AG04449 (cell line): ENCODE measurements at regions not wholly inside any gene's neighbourhood (a gene's known extent, or its start where the extent isn't known, plus 50 kb on each side); places are given as distances from the start of the nearest gene placed in this dataset.

Source experiments
- CTCF ChIA-PET: fragments of 350-600 bp; formaldehyde crosslinking; extraction: SDS; loops from one replicate; lab custom pipeline; 2021; ENCODE audit warnings: antibody characterized with exemption; lab: Yijun Ruan, JAX
- POLR2A ChIA-PET: fragments of 400-600, 350-600 bp; formaldehyde crosslinking; extraction: SDS; loops from one replicate; lab custom pipeline; 2020; ENCODE audit warnings: antibody characterized with exemption, inconsistent platforms; lab: Yijun Ruan, JAX
- DNase-seq: peaks from one replicate; pipeline ENCODE4 v3.0.0-alpha.2; 2010; ENCODE audit warnings: low read depth, low spot score
- H3K4me3 ChIP-seq: 2 replicates; pipeline ENCODE4 v1.5.1; 2011; ENCODE audit warnings: low read depth, mild to moderate bottlenecking, control low read depth, low read length
- TF ChIP-seq, protein P1 (sequence below): IDR thresholded peaks from one replicate; pipeline ENCODE4 v1.5.1; 2011; ENCODE audit warnings: mild to moderate bottlenecking, moderate library complexity, low read length, control low read depth, inconsistent platforms; ENCODE audit not compliant: insufficient read depth; ENCODE audit errors: missing control alignments

DNA sequence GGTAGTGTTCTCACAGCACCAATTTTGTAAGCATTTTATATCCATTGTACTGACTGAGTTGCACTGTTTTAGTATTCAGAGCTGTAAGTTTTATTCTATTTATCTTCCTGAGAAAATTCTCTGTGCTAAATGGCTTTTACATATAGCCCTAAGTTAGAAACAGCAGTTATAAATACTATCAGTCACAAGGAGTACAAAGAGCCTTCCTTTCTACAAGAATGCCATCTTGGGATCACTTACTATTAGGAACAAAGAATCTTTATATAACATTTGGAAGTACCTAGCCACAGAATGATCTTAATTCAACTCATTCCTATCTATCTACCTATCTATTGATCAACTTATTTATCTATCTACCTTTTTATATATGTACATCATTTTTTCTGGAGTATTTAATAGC lies 423.9 kb upstream of the RGS18 start:
- DNase-seq, result no peak
- ChIA-PET POLR2A (no interaction called here), CTCF (no interaction called here)
- TF ChIP-seq, protein P1, sequence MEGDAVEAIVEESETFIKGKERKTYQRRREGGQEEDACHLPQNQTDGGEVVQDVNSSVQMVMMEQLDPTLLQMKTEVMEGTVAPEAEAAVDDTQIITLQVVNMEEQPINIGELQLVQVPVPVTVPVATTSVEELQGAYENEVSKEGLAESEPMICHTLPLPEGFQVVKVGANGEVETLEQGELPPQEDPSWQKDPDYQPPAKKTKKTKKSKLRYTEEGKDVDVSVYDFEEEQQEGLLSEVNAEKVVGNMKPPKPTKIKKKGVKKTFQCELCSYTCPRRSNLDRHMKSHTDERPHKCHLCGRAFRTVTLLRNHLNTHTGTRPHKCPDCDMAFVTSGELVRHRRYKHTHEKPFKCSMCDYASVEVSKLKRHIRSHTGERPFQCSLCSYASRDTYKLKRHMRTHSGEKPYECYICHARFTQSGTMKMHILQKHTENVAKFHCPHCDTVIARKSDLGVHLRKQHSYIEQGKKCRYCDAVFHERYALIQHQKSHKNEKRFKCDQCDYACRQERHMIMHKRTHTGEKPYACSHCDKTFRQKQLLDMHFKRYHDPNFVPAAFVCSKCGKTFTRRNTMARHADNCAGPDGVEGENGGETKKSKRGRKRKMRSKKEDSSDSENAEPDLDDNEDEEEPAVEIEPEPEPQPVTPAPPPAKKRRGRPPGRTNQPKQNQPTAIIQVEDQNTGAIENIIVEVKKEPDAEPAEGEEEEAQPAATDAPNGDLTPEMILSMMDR, result no peak
- no peak overlapping the region for H3K4me3 ChIP-seq

DNA sequence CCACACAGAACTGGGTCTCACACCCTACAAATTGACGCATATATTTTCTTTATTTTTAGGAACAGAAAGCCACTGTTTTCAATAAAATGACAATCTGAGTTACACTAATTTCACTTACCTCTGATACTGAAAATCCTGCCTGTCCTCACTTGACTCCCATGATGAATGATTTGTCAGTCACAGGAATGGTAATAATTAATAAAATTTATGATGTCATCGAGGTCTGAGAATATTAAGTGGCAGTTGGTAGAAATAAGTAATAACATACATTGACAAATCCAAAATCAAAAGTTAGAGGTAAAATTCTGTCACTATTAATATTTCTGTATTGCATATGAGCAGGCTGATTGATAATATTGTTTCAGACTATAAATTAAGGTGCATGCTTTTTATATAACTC lies 418.7 kb upstream of the RGS18 start:
- DNase-seq, result no peak
- TF ChIP-seq, protein P1, result no peak
- CTCF ChIA-PET, result no interaction called here
- POLR2A ChIA-PET, result no interaction called here
- H3K4me3 ChIP-seq, result no peak overlapping the region

DNA sequence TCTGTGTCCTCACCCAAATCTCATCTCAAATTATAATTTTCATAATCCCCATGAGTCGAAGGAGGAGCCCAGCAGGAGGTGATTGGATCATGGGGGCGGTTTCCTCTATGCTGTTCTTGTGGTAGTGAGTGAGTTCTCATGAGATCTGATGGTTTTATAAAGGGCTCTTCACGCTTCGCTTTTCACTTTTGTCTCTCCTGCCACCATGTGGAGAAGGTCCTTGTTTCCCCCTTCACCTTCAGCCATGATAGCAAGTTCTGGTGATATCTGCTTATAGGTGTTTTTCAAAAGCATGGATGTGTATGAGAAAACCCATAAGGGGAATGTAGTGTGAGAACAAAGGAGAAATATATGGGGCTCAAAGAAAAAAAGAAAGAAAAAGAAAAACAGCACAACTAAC lies 405.9 kb upstream of the RGS18 start:
- ChIA-PET CTCF (no interaction called here), POLR2A (no interaction called here)
- TF ChIP-seq, protein P1, result no peak
- no peak for DNase-seq
- no peak overlapping the region for H3K4me3 ChIP-seq

DNA sequence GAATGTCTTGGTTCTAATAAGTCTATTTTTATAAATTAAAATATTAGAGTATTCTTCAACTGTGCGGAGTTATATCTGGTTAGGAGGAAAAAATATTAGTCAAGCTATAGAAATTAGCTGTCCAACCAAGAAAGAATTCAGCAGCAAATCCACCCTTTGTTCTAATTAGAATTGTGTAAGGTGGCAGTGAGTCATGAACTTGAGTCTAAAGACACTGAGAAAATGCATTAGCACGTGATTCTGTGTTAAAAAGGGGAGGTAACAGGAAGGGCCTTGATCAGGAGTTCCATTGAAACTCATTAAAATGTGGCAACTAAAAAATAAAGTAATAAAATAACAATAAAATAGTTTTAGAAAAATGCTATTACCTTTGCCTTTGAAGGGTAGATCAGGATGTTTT lies 398.2 kb upstream of the RGS18 start:
- no peak overlapping the region for H3K4me3 ChIP-seq
- DNase-seq, result no peak
- CTCF ChIA-PET, result no interaction called here
- POLR2A ChIA-PET, result no interaction called here
- TF ChIP-seq, protein P1, result no peak

DNA sequence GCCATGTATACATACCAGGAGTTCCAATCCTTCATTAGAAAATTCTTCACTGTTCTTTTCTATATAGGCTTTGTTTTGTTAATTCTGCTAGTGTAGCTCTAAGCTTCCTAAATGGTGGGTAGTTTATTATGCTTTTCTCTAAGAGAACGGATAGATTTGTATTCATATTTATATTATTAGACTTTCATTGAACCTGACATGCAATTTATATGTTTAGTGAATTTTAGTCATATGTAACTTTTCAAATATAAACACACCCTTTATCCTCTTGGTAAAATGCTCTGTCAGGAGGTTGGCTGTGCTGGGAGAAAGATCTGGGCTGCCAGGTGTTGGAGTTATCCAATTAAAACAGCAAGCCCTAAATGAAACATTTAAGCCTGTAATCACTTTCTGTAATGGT lies 369.7 kb upstream of the RGS18 start:
- H3K4me3 ChIP-seq, result no peak overlapping the region
- DNase-seq, result no peak
- TF ChIP-seq, protein P1, result no peak
- ChIA-PET POLR2A (no interaction called here), CTCF (no interaction called here)

DNA sequence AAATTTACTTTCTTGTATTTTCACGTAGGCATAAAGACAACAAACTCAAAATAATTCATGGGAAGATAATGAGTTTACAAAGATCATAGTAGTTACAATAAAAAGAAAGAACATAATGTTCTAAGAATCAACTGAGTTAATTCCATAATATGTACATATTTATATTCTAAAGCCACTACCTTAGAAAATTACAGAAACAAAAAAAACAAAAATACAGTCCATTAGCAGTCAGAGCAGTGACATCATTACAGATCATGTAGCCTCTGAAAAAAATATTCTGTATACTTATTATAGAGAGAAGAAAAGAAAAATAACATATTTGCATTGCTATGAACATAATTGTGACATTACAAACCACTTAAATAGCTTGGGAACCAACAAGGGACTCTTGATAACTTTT lies 360.1 kb upstream of the RGS18 start:
- no peak for DNase-seq
- TF ChIP-seq, protein P1, result no peak
- POLR2A ChIA-PET, result no interaction called here
- H3K4me3 ChIP-seq, result no peak overlapping the region
- CTCF ChIA-PET, result no interaction called here
